K562 (cell line): ENCODE measurements at regions not wholly inside any gene's neighbourhood (a gene's known extent, or its start where the extent isn't known, plus 50 kb on each side); places are given as distances from the start of the nearest gene placed in this dataset.

ENCODE experiments used
- ATAC-seq: fragments of 200-7000 bp; cut with Tn5 transposase; 3 replicates; pipeline ENCODE4 v1.9.1; 2020; ENCODE audit warnings: moderate library complexity
- BruUV-seq: library from RNA; stranded (reverse); fragments of 400-500 nt; replicated peaks from 2 replicates; lab custom pipeline; 2021; lab: Mats Ljungman, UMichigan
- CTCF ChIA-PET: fragments of 300-600 bp; formaldehyde crosslinking; extraction: SDS; loops from one replicate; lab custom pipeline; 2021; ENCODE audit warnings: low intra/inter-chr PET ratio; lab: Yijun Ruan, JAX
- POLR2A ChIA-PET: fragments of 300-600, 350-650 bp; sonication (Branson Sonifier 250); formaldehyde crosslinking; extraction: SDS; loops from one replicate; lab custom pipeline; 2021; ENCODE audit warnings: antibody characterized with exemption, inconsistent platforms; lab: Yijun Ruan, JAX
- DNase-seq, 4 experiments: peaks; one replicate each; pipeline versions ENCODE4 v3.0.0 to v3.0.0-alpha.2; 2011 to 2018; ENCODE audit warnings: low spot score in 3 of 4, mixed read lengths in 3 of 4; ENCODE audit errors: extremely low read depth in 1 of 4
- FAIRE-seq: peaks from 2 replicates; lab custom pipeline; 2011; peaks lifted over from hg19 to GRCh38; lab: Jason Lieb, UNC
- H2AFZ ChIP-seq: 2 replicates; pipeline ENCODE4 v1.6.0; 2011; ENCODE audit warnings: low read depth, low read length, control low read depth, inconsistent platforms
- H3K27ac ChIP-seq: fragments of 200-600 bp; 3 replicates; pipeline ENCODE4 v1.8.0; 2011; ENCODE audit warnings: low read depth, mild to moderate bottlenecking, control low read depth, inconsistent platforms, low read length, moderate library complexity, mixed read lengths; ENCODE audit errors: extremely low read depth
- H3K27me3 ChIP-seq, 2 experiments: fragments of 300-600 bp in 1 of 2; 2 replicates in 1 of 2; 3 replicates in 1 of 2; pipeline versions ENCODE4 v1.6.0 to v1.8.0; 2011; ENCODE audit warnings: inconsistent platforms in 2 of 2, low read length in 2 of 2, mild to moderate bottlenecking in 1 of 2, mixed read lengths in 1 of 2, moderate library complexity in 1 of 2; ENCODE audit not compliant: control insufficient read depth in 2 of 2, insufficient read depth in 2 of 2
- H3K36me3 ChIP-seq: fragments of 300-600 bp; 3 replicates; pipeline ENCODE4 v1.8.0; 2011; ENCODE audit warnings: mild to moderate bottlenecking, low read length, inconsistent platforms; ENCODE audit not compliant: control insufficient read depth, insufficient read depth
- H3K4me1 ChIP-seq, 2 experiments: fragments of 200-600 bp in 1 of 2; replicated peaks in 1 of 2; 2 replicates in 1 of 2; 3 replicates in 1 of 2; pipeline versions ENCODE4 v1.5.1 to v1.8.0; 2011; ENCODE audit warnings: inconsistent platforms in 2 of 2, low read length in 2 of 2, mild to moderate bottlenecking in 1 of 2, mixed read lengths in 1 of 2, moderate library complexity in 1 of 2; ENCODE audit not compliant: control insufficient read depth in 2 of 2, insufficient read depth in 2 of 2
- H3K4me2 ChIP-seq: 2 replicates; pipeline ENCODE4 v1.6.1; 2011; ENCODE audit warnings: low read length, control low read depth, inconsistent platforms, mixed read lengths; ENCODE audit not compliant: insufficient read depth
- H3K4me3 ChIP-seq: fragments of 200-600 bp; sonication (generic), shearing (Covaris generic); 2 replicates; pipeline ENCODE4 v1.5.1; 2016; ENCODE audit warnings: control low read depth, inconsistent platforms
- H3K79me2 ChIP-seq: fragments of 200-600 bp; 3 replicates; pipeline ENCODE4 v1.8.0; 2011; ENCODE audit warnings: low read length, inconsistent platforms; ENCODE audit not compliant: control insufficient read depth, insufficient read depth
- H3K9ac ChIP-seq, 2 experiments: 2 replicates each; pipeline versions ENCODE4 v1.6.0 to v1.6.1; 2011; ENCODE audit warnings: low read depth in 2 of 2, low read length in 2 of 2, control low read depth in 1 of 2, inconsistent platforms in 1 of 2, mild to moderate bottlenecking in 1 of 2, mixed read lengths in 1 of 2; ENCODE audit not compliant: insufficient read depth in 1 of 2
- H3K9me1 ChIP-seq: one replicate; pipeline ENCODE4 v1.6.0; 2011; ENCODE audit warnings: inconsistent platforms, mild to moderate bottlenecking, low read length, moderate library complexity; ENCODE audit not compliant: control insufficient read depth, insufficient read depth
- H3K9me3 ChIP-seq: replicated peaks from 2 replicates; pipeline ENCODE4 v1.5.1; 2011; ENCODE audit warnings: low read depth, low read length, inconsistent platforms; ENCODE audit not compliant: control insufficient read depth, insufficient read depth
- H4K20me1 ChIP-seq: replicated peaks from 2 replicates; pipeline ENCODE4 v1.6.1; 2011; ENCODE audit warnings: low read length, inconsistent platforms, mixed read lengths; ENCODE audit not compliant: control insufficient read depth, insufficient read depth
- BRCA1 ChIP-seq, 2 experiments: fragments of 450-650 bp in 1 of 2; sonication (generic) in 1 of 2; formaldehyde crosslinking in 1 of 2; IDR thresholded peaks; 2 replicates each; pipeline versions ENCODE4 v1.5.0 to v1.6.1; 2017 to 2020; ENCODE audit warnings: mild to moderate bottlenecking in 1 of 2, missing genetic modification reagents in 1 of 2
- GATAD2A ChIP-seq: fragments of 450-650 bp; IDR thresholded peaks from 2 replicates; pipeline ENCODE4 v1.6.1; 2017
- WGBS: fragments of 100-300 bp; shearing (Covaris generic); methylation state at CpG from one replicate; pipeline ENCODE4 v1.1.6; 2016; ENCODE audit warnings: low coverage, mixed read lengths; ENCODE audit not compliant: insufficient coverage; ENCODE audit errors: missing lambda C conversion rate; 5-methylcytosine and 5-hydroxymethylcytosine counted together
- in situ Hi-C: fragments of 300-500 bp; cut with MboI; formaldehyde crosslinking; loops from 4 replicates; pipeline ENCODE4 v1.15.0; 2018; ENCODE audit warnings: inconsistent platforms, mixed read lengths
- intact Hi-C: fragments of 100-400 bp; cut with micrococcal nuclease; formaldehyde crosslinking; loops from 2 replicates; pipeline ENCODE4 v1.14.2; 2022
- TF ChIP-seq, protein P1 (sequence below): fragments of 250-450 bp; sonication (Bioruptor Pico); IDR thresholded peaks from 2 replicates; pipeline ENCODE4 v1.8.0; 2022; ENCODE audit warnings: moderate library complexity, mild to moderate bottlenecking, inconsistent platforms
- TF ChIP-seq, protein P2 (sequence below): fragments of 450-650 bp; IDR thresholded peaks from 2 replicates; pipeline ENCODE4 v1.6.1; 2016; ENCODE audit warnings: low read depth, mild to moderate bottlenecking, moderate library complexity

DNA sequence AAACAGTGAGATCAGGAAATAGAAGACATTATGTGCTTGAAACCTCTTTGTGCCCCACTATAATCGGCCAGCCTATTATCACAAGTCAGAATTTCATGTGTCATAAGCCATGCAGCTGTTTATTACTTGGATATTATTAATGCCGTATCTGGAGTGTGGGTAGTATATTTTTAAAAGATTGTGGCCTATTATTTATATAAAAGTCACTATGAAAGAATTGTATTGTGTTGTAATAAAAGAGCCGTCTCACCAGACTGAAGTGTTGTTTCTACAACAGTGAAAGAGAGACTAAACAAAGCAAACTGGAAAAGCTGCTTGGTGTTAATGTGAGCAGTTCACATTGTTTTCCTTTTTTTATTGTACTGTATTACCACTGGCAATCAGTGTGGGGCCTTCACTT is 449.1 kb downstream of the PSAT1 start:
- H3K4me1 ChIP-seq, result no peaks in the 10 kb centered on the region
- H3K4me2 ChIP-seq, result no peak overlapping the region
- H3K79me2 ChIP-seq, result no peaks in the 10 kb centered on the region
- CTCF ChIA-PET, result no interaction called here
- POLR2A ChIA-PET, result no interaction called here
- 0% methylated on average over 3 of the region's 3 CpGs for WGBS
- no peak overlapping the region for H3K27ac ChIP-seq
- H4K20me1 ChIP-seq, result no peaks in the 10 kb centered on the region
- H2AFZ ChIP-seq, result no peak overlapping the region
- DNase-seq, result no peak
- intact Hi-C loops (no loop called here), in situ Hi-C loops (no loop called here)
- H3K27me3 ChIP-seq, result no peaks in the 10 kb centered on the region
- no peaks in the 10 kb centered on the region for H3K36me3 ChIP-seq
- H3K9me3 ChIP-seq, result no peaks in the 10 kb centered on the region
- FAIRE-seq, result no peak
- no peak overlapping the region for H3K9ac ChIP-seq
- TF ChIP-seq BRCA1 (IDR thresholded peaks at IDR 0.05) (no peak), BRCA1 (CRISPR knock-in tag; IDR thresholded peaks at IDR 0.05) (no peak)
- TF ChIP-seq, protein P1, sequence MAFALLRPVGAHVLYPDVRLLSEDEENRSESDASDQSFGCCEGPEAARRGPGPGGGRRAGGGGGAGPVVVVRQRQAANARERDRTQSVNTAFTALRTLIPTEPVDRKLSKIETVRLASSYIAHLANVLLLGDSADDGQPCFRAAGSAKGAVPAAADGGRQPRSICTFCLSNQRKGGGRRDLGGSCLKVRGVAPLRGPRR, result no peak
- no peak for ATAC-seq
- no TSS peak for BruUV-seq
- H3K4me3 ChIP-seq, result no peak overlapping the region
- H3K9me1 ChIP-seq, result no peaks in the 10 kb centered on the region

DNA sequence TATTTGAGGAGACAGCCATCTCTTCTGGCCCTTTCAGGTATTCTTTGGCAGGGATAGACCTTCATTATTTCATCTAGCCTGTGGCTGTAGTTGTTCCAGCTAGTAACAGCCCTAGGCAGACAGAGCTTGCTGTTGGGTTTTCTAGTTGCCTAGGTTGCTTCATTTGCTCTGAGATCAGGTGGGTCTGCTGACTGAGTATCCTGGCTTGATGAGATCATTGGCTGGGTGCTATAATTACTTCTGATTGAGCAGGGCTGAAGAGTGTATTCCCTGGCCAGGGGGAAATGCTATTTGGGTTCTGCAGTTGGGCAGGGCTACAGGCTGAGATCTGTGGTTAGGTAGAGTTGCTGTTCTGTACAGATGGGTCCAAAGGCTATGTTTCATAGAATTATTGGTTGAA is 456.1 kb downstream of the PSAT1 start:
- H3K27me3 ChIP-seq, result no peaks in the 10 kb centered on the region
- no peak overlapping the region for H3K9ac ChIP-seq
- no peak overlapping the region for H3K27ac ChIP-seq
- POLR2A ChIA-PET, result no interaction called here
- intact Hi-C loops, result no loop called here
- DNase-seq, result no peak
- no peak overlapping the region for H3K4me3 ChIP-seq
- TF ChIP-seq GATAD2A, result no peak
- TF ChIP-seq, protein P2, sequence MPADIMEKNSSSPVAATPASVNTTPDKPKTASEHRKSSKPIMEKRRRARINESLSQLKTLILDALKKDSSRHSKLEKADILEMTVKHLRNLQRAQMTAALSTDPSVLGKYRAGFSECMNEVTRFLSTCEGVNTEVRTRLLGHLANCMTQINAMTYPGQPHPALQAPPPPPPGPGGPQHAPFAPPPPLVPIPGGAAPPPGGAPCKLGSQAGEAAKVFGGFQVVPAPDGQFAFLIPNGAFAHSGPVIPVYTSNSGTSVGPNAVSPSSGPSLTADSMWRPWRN, result no peak
- TF ChIP-seq, all 486 proteins: peak for 0
- Histone ChIP-seq H2AFZ (no peak overlapping the region), H3K9me3 (no peaks in the 10 kb centered on the region), H3K9me1 (no peaks in the 10 kb centered on the region), H3K4me1 (no peaks in the 10 kb centered on the region), H4K20me1 (no peaks in the 10 kb centered on the region), H3K36me3 (no peaks in the 10 kb centered on the region), H3K79me2 (no peaks in the 10 kb centered on the region), H3K4me2 (no peak overlapping the region)
- in situ Hi-C loops, result no loop called here
- CTCF ChIA-PET, result no interaction called here
- BruUV-seq, result no TSS peak
- no peak for FAIRE-seq
- ATAC-seq, result no peak
